ENCODE measurements at regions not wholly inside any gene's neighbourhood (a gene's known extent, or its start where the extent isn't known, plus 50 kb on each side); places are given as distances from the start of the nearest gene placed in this dataset.

DNA sequence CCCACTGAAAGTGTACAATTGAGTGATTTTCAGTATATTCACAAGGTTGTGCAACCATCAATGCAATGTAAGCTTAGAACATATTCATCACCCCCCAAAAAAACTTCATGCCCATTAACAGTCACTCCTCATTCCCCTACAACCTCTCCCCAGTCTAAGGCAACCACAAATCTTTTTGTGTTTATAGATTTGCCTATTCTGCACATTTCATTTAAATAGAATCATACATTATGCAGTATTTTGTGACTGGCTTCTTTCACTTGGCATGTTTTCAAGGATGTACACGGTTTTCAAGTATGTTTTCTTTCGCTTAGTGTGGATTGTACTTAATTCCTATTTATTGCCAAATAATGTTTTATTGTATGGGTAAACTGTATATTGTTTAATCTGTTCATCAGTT is 95.6 kb upstream of the ADRA1D start:
- no peak overlapping the region for H2AFZ ChIP-seq (ENCODE audit: low read depth)
- no peak overlapping the region for H3K4me3 ChIP-seq (ENCODE audit: low read depth in 2 of 2, low read length in 1 of 2)
- WGBS (ENCODE audit: low lambda C conversion rate), result 12% methylated on average over 2 of the region's 2 CpGs
- H3K4me1 ChIP-seq (ENCODE audit: control insufficient read depth in 1 of 2, insufficient read depth in 2 of 2, low read depth in 1 of 2, low read length in 1 of 2), result peaks cover 0 to 4% of the 10 kb centered on the region in 2 experiments; a peak in 1 of 4 replicates
- H3F3A ChIP-seq (replicated peaks; ENCODE audit: insufficient read depth), result peaks cover 4% of the 10 kb centered on the region
- H3K27me3 ChIP-seq (ENCODE audit: insufficient read depth), result no peaks in the 10 kb centered on the region
- ChIA-PET CTCF (no interaction called here), POLR2A (no interaction called here)
- H3K27ac ChIP-seq (ENCODE audit: low read depth in 2 of 2, low read length in 1 of 2), result no peak overlapping the region
- H3K36me3 ChIP-seq (replicated peaks in 1 of 2; ENCODE audit: control insufficient read depth in 1 of 2, insufficient read depth in 2 of 2, low read length in 1 of 2), result no peaks in the 10 kb centered on the region
- DNase-seq, result no peak
- no peaks in the 10 kb centered on the region for H3K9me2 ChIP-seq
- H3K9me3 ChIP-seq, result no peaks in the 10 kb centered on the region
- no peak overlapping the region for H3K4me2 ChIP-seq
- TF ChIP-seq EZH2phosphoT487 (IDR thresholded peaks at IDR 0.05; ENCODE audit: borderline replicate concordance, low read depth) (no peak), MXI1 (IDR thresholded peaks at IDR 0.05; ENCODE audit: low read depth, low read length) (no peak), GABPA (IDR thresholded peaks at IDR 0.05; ENCODE audit: low read depth) (no peak), RCOR1 (IDR thresholded peaks at IDR 0.05; ENCODE audit: low read length) (no peak), FOXJ3 (CRISPR knock-in tag; IDR thresholded peaks at IDR 0.05) (no peak), USF2 (IDR thresholded peaks at IDR 0.05; ENCODE audit: borderline replicate concordance, low read depth, low read length) (no peak), RAD21 (IDR thresholded peaks at IDR 0.05; ENCODE audit: low read length) (no peak), GATA2 (CRISPR knock-in tag; IDR thresholded peaks at IDR 0.05) (no peak)
- no peaks in the 10 kb centered on the region for H3K79me2 ChIP-seq (ENCODE audit: insufficient read depth)
- H4K20me1 ChIP-seq (ENCODE audit: insufficient read depth), result no peaks in the 10 kb centered on the region
- no peak overlapping the region for H3K9ac ChIP-seq

GRCh38 chr20:4342609-4343008 is 93.5 kb upstream of the ADRA1D start:
- TF ChIP-seq GATA2 (CRISPR knock-in tag; IDR thresholded peaks at IDR 0.05) (no peak), REST (IDR thresholded peaks at IDR 0.05; ENCODE audit: low read depth, low read length) (no peak), JUND (IDR thresholded peaks at IDR 0.05) (no peak), FOXM1 (IDR thresholded peaks at IDR 0.05; ENCODE audit: low read depth) (no peak), USF1 (IDR thresholded peaks at IDR 0.05; ENCODE audit: borderline replicate concordance, low read depth) (no peak), MAX (IDR thresholded peaks at IDR 0.05; ENCODE audit: low read depth) (no peak), YY1 (IDR thresholded peaks at IDR 0.05; ENCODE audit: low read depth) (no peak), SIN3A (IDR thresholded peaks at IDR 0.05; ENCODE audit: borderline replicate concordance, low read depth, low read length) (no peak), IRF3 (IDR thresholded peaks at IDR 0.05; ENCODE audit: low read depth, low read length) (no peak), CHD2 (IDR thresholded peaks at IDR 0.05; ENCODE audit: low read length, partially characterized antibody) (no peak), POLR2AphosphoS5 (IDR thresholded peaks at IDR 0.05; ENCODE audit: low read depth, low read length) (no peak)
- Histone ChIP-seq H3K4me2 (peak overlapping the region; percentile 54), H3K27ac (ENCODE audit: low read depth in 2 of 2, low read length in 1 of 2) (peak overlapping the region in 1 of 2 experiments; percentile 41; a peak in 1 of 4 replicates), H3K9ac (no peak overlapping the region), H3K4me1 (ENCODE audit: control insufficient read depth in 1 of 2, insufficient read depth in 2 of 2, low read depth in 1 of 2, low read length in 1 of 2) (peaks cover 0 to 4% of the 10 kb centered on the region in 2 experiments; a peak in 1 of 4 replicates), H3K4me3 (ENCODE audit: low read depth in 2 of 2, low read length in 1 of 2) (no peak overlapping the region), H3K9me3 (no peaks in the 10 kb centered on the region), H4K20me1 (ENCODE audit: insufficient read depth) (no peaks in the 10 kb centered on the region), H3K27me3 (ENCODE audit: insufficient read depth) (no peaks in the 10 kb centered on the region), H3F3A (replicated peaks; ENCODE audit: insufficient read depth) (peaks cover 4% of the 10 kb centered on the region), H2AFZ (ENCODE audit: low read depth) (peak overlapping the region; percentile 47; the same call in 1 of the 2 replicates), H3K36me3 (replicated peaks in 1 of 2; ENCODE audit: control insufficient read depth in 1 of 2, insufficient read depth in 2 of 2, low read length in 1 of 2) (no peaks in the 10 kb centered on the region), H3K79me2 (ENCODE audit: insufficient read depth) (no peaks in the 10 kb centered on the region), H3K9me2 (no peaks in the 10 kb centered on the region)
- ChIA-PET CTCF (no interaction called here), POLR2A (no interaction called here)
- 37% methylated on average over 2 of the region's 2 CpGs for WGBS (ENCODE audit: low lambda C conversion rate)
- no peak for DNase-seq

Data from SK-N-SH (cell line).